Cardiac muscle cell (in vitro differentiated cells and primary cell): ENCODE measurements at regions not wholly inside any gene's neighbourhood (a gene's known extent, or its start where the extent isn't known, plus 50 kb on each side); places are given as distances from the start of the nearest gene placed in this dataset.
"Not testable (repeated sequence)": the region's sequence is repeated elsewhere in the genome, so short reads cannot be mapped to it uniquely, and the experiment has no call there.

Experiments
- DNase-seq, 2 donors: peaks; one replicate each; pipeline versions ENCODE4 v3.0.0 to v3.0.0-alpha.2; 2010 to 2017; ENCODE audit warnings: low read depth in 1 of 2, low spot score in 1 of 2
- H3K27ac ChIP-seq: fragments of 200-600 bp; sonication (generic); 2 replicates; pipeline ENCODE4 v1.5.1; 2016
- H3K27me3 ChIP-seq: fragments of 200-600 bp; sonication (generic); 2 replicates; pipeline ENCODE4 v1.6.0; 2016; ENCODE audit warnings: control low read depth
- H3K36me3 ChIP-seq: fragments of 200-600 bp; sonication (generic); 2 replicates; pipeline ENCODE4 v1.5.1; 2016; ENCODE audit warnings: control low read depth
- H3K4me1 ChIP-seq: fragments of 200-600 bp; sonication (generic); 2 replicates; pipeline ENCODE4 v1.8.1; 2017; ENCODE audit warnings: low read depth, mild to moderate bottlenecking, mixed run types
- H3K4me3 ChIP-seq: fragments of 200-600 bp; sonication (generic); 2 replicates; pipeline ENCODE4 v1.5.1; 2016; ENCODE audit warnings: mild to moderate bottlenecking
- H3K9me3 ChIP-seq: fragments of 200-600 bp; sonication (generic); 2 replicates; pipeline ENCODE4 v1.5.1; 2017; ENCODE audit warnings: low read depth, mild to moderate bottlenecking, control low read depth
- CTCF ChIP-seq: IDR thresholded peaks from 2 replicates; pipeline ENCODE4 v1.5.1; 2012; ENCODE audit warnings: low read depth, mild to moderate bottlenecking, low read length

- TF ChIP-seq CTCF, result no peak
- Histone ChIP-seq H3K9me3 (no peaks in the 10 kb centered on the region), H3K4me1 (no peaks in the 10 kb centered on the region), H3K4me3 (no peak overlapping the region), H3K27ac (no peak overlapping the region), H3K27me3 (no peaks in the 10 kb centered on the region), H3K36me3 (no peaks in the 10 kb centered on the region)
- no peak for DNase-seq
Observed at GRCh38 chr21:25489673-25490072, 117.6 kb downstream of the MRPL39 start.

GRCh38 chr21:25487046-25487594 is 120.2 kb downstream of the MRPL39 start:
- no peak overlapping the region for H3K4me3 ChIP-seq
- H3K9me3 ChIP-seq, result no peaks in the 10 kb centered on the region
- no peaks in the 10 kb centered on the region for H3K27me3 ChIP-seq

GRCh38 chr21:25485914-25486313 is 121.4 kb downstream of the MRPL39 start:
- DNase-seq, result no peak
- H3K27ac ChIP-seq, result no peak overlapping the region
- TF ChIP-seq CTCF, result no peak
- no peaks in the 10 kb centered on the region for H3K27me3 ChIP-seq
- H3K9me3 ChIP-seq, result no peaks in the 10 kb centered on the region
- H3K4me3 ChIP-seq, result no peak overlapping the region
- H3K4me1 ChIP-seq, result no peaks in the 10 kb centered on the region
- no peaks in the 10 kb centered on the region for H3K36me3 ChIP-seq

More at GRCh38 chr21:25487046-25487594, 120.2 kb downstream of the MRPL39 start:
- Histone ChIP-seq H3K4me1 (no peaks in the 10 kb centered on the region), H3K27ac (no peak overlapping the region), H3K36me3 (no peaks in the 10 kb centered on the region)
- TF ChIP-seq CTCF, result no peak
- no peak for DNase-seq

GRCh38 chr21:25467896-25468295 is 139.4 kb downstream of the MRPL39 start:
- Histone ChIP-seq H3K27me3 (no peaks in the 10 kb centered on the region), H3K36me3 (no peaks in the 10 kb centered on the region), H3K9me3 (no peaks in the 10 kb centered on the region), H3K27ac (no peak overlapping the region), H3K4me3 (no peak overlapping the region), H3K4me1 (no peaks in the 10 kb centered on the region)
- DNase-seq, result no peak
- TF ChIP-seq CTCF, result no peak

GRCh38 chr21:25467071-25467470 is 140.2 kb downstream of the MRPL39 start:
- H3K4me3 ChIP-seq, DNase-seq, H3K9me3 ChIP-seq, H3K27ac ChIP-seq, H3K4me1 ChIP-seq, H3K36me3 ChIP-seq, H3K27me3 ChIP-seq: not testable (repeated sequence)

GRCh38 chr21:25466470-25466869 is 140.8 kb downstream of the MRPL39 start:
- no peaks in the 10 kb centered on the region for H3K27me3 ChIP-seq
- H3K4me1 ChIP-seq, result no peaks in the 10 kb centered on the region
- H3K27ac ChIP-seq, result no peak overlapping the region
- TF ChIP-seq CTCF, result no peak
- no peaks in the 10 kb centered on the region for H3K36me3 ChIP-seq
- H3K9me3 ChIP-seq, result no peaks in the 10 kb centered on the region
- no peak for DNase-seq
- H3K4me3 ChIP-seq, result no peak overlapping the region
